CD14-positive monocyte (primary cell): ENCODE measurements at regions not wholly inside any gene's neighbourhood (a gene's known extent, or its start where the extent isn't known, plus 50 kb on each side); places are given as distances from the start of the nearest gene placed in this dataset.

Experiments used
- DNase-seq, 3 donors: peaks; one replicate each; pipeline ENCODE4 v3.0.0-alpha.2; 2011 to 2022
- H2AFZ ChIP-seq: 2 replicates; pipeline ENCODE4 v1.6.0; 2012; ENCODE audit warnings: mild to moderate bottlenecking, low read depth, low read length, inconsistent platforms; ENCODE audit not compliant: insufficient read depth, poor library complexity, severe bottlenecking
- H3K27ac ChIP-seq, 2 donors: 1 replicate in 1 of 2; 2 replicates in 1 of 2; pipeline ENCODE4 v1.5.1; 2012 to 2013; ENCODE audit warnings: low read length in 2 of 2, control low read depth in 1 of 2, inconsistent platforms in 1 of 2, low read depth in 1 of 2, mild to moderate bottlenecking in 1 of 2
- H3K27me3 ChIP-seq, 2 donors: one replicate each; pipeline versions ENCODE4 v1.6.0 to v1.6.1; 2011 to 2013; ENCODE audit warnings: low read length in 2 of 2; ENCODE audit not compliant: control insufficient read depth in 2 of 2, insufficient read depth in 2 of 2
- H3K36me3 ChIP-seq, 2 donors: replicated peaks in 1 of 2; 1 replicate in 1 of 2; 2 replicates in 1 of 2; pipeline versions ENCODE4 v1.5.1 to v1.6.1; 2012 to 2013; ENCODE audit warnings: low read length in 2 of 2, control low read depth in 1 of 2, inconsistent platforms in 1 of 2, mild to moderate bottlenecking in 1 of 2; ENCODE audit not compliant: insufficient read depth in 2 of 2, control insufficient read depth in 1 of 2
- H3K4me1 ChIP-seq, 2 donors: 1 replicate in 1 of 2; 2 replicates in 1 of 2; pipeline versions ENCODE4 v1.5.1 to v1.6.1; 2012 to 2013; ENCODE audit warnings: low read length in 2 of 2, control low read depth in 1 of 2, inconsistent platforms in 1 of 2, mild to moderate bottlenecking in 1 of 2, moderate library complexity in 1 of 2; ENCODE audit not compliant: insufficient read depth in 2 of 2, control insufficient read depth in 1 of 2
- H3K4me2 ChIP-seq: replicated peaks from 2 replicates; pipeline ENCODE3; 2012; ENCODE audit warnings: low read length, moderate library complexity, mild to moderate bottlenecking; ENCODE audit not compliant: poor library complexity, severe bottlenecking; ENCODE audit errors: extremely low read depth
- H3K4me3 ChIP-seq, 3 experiments: fragments of 200-600 bp in 1 of 3; sonication (generic) in 1 of 3; replicated peaks in 1 of 3; 1 replicate in 2 of 3; 2 replicates in 1 of 3; pipeline ENCODE4 v1.5.1; 2011 to 2013; ENCODE audit warnings: low read length in 3 of 3, mild to moderate bottlenecking in 3 of 3, control low read depth in 2 of 3, low read depth in 2 of 3, inconsistent platforms in 1 of 3, moderate library complexity in 1 of 3
- H3K79me2 ChIP-seq: 2 replicates; pipeline ENCODE4 v1.6.0; 2012; ENCODE audit warnings: mild to moderate bottlenecking, control low read depth, inconsistent platforms, low read length, moderate library complexity; ENCODE audit not compliant: insufficient read depth
- H3K9ac ChIP-seq: 2 replicates; pipeline ENCODE4 v1.6.0; 2017; ENCODE audit warnings: low read length, mild to moderate bottlenecking; ENCODE audit not compliant: insufficient read depth, poor library complexity, severe bottlenecking
- H3K9me3 ChIP-seq, 2 donors: replicated peaks in 1 of 2; 1 replicate in 1 of 2; 2 replicates in 1 of 2; pipeline versions ENCODE4 v1.5.1 to v1.6.1; 2012 to 2013; ENCODE audit warnings: low read length in 2 of 2, control low read depth in 1 of 2; ENCODE audit not compliant: control insufficient read depth in 1 of 2, insufficient read depth in 1 of 2
- H4K20me1 ChIP-seq: 2 replicates; pipeline ENCODE4 v1.6.0; 2012; ENCODE audit warnings: mild to moderate bottlenecking, low read length, control low read depth, moderate library complexity; ENCODE audit not compliant: insufficient read depth
- H3K27ac Mint-ChIP-seq, 7 donors: one replicate each; pipeline ENCODE4 v1.8.0; 2020; ENCODE audit warnings: mild to moderate bottlenecking in 7 of 7, mixed read lengths in 7 of 7, moderate library complexity in 6 of 7, inconsistent platforms in 2 of 7
- H3K27me3 Mint-ChIP-seq, 3 donors: one replicate each; pipeline ENCODE4 v1.8.0; 2021 to 2022; ENCODE audit warnings: low read depth in 3 of 3, mild to moderate bottlenecking in 3 of 3, mixed read lengths in 3 of 3, moderate library complexity in 3 of 3, inconsistent platforms in 1 of 3
- H3K36me3 Mint-ChIP-seq, 2 donors: one replicate each; pipeline ENCODE4 v1.8.0; 2020; ENCODE audit warnings: mixed read lengths in 2 of 2, inconsistent platforms in 1 of 2, mild to moderate bottlenecking in 1 of 2
- H3K4me1 Mint-ChIP-seq: one replicate; pipeline ENCODE4 v1.8.0; 2020; ENCODE audit warnings: mild to moderate bottlenecking, mixed read lengths
- H3K4me3 Mint-ChIP-seq, 2 donors: one replicate each; pipeline ENCODE4 v1.8.0; 2020; ENCODE audit warnings: mild to moderate bottlenecking in 2 of 2, mixed read lengths in 2 of 2, moderate library complexity in 1 of 2
- H3K9me3 Mint-ChIP-seq, 7 donors: one replicate each; pipeline ENCODE4 v1.8.0; 2020 to 2022; ENCODE audit warnings: mixed read lengths in 7 of 7, mild to moderate bottlenecking in 6 of 7, moderate library complexity in 6 of 7, inconsistent platforms in 2 of 7
- WGBS: methylation state at CpG from one replicate; pipeline ENCODE4 v1.1.5; 2013; ENCODE audit warnings: missing lambda C conversion rate; ENCODE audit not compliant: insufficient coverage; 5-methylcytosine and 5-hydroxymethylcytosine counted together
- intact Hi-C, 2 donors: fragments of 100-400 bp; cut with micrococcal nuclease; formaldehyde crosslinking; loops; one replicate each; pipeline versions ENCODE4 v1.15.0 to v1.15.1; 2023
- TF ChIP-seq, protein P1 (sequence below): fragments of 200-600 bp; IDR thresholded peaks from one replicate; pipeline ENCODE4 v1.8.0; 2022; ENCODE audit warnings: antibody characterized with exemption, mild to moderate bottlenecking

- Histone ChIP-seq H3K27ac (no peak overlapping the region), H4K20me1 (no peaks in the 10 kb centered on the region), H2AFZ (no peak overlapping the region), H3K36me3 (no peaks in the 10 kb centered on the region), H3K4me1 (peaks cover 0 to 8% of the 10 kb centered on the region in 2 donors), H3K9ac (no peak overlapping the region), H3K79me2 (no peaks in the 10 kb centered on the region), H3K4me2 (no peak overlapping the region), H3K4me3 (no peak overlapping the region), H3K9me3 (no peaks in the 10 kb centered on the region), H3K27me3 (no peaks in the 10 kb centered on the region)
- TF ChIP-seq, protein P1, sequence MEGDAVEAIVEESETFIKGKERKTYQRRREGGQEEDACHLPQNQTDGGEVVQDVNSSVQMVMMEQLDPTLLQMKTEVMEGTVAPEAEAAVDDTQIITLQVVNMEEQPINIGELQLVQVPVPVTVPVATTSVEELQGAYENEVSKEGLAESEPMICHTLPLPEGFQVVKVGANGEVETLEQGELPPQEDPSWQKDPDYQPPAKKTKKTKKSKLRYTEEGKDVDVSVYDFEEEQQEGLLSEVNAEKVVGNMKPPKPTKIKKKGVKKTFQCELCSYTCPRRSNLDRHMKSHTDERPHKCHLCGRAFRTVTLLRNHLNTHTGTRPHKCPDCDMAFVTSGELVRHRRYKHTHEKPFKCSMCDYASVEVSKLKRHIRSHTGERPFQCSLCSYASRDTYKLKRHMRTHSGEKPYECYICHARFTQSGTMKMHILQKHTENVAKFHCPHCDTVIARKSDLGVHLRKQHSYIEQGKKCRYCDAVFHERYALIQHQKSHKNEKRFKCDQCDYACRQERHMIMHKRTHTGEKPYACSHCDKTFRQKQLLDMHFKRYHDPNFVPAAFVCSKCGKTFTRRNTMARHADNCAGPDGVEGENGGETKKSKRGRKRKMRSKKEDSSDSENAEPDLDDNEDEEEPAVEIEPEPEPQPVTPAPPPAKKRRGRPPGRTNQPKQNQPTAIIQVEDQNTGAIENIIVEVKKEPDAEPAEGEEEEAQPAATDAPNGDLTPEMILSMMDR: no peak
- Mint-ChIP-seq H3K4me1 (peaks cover 8% of the 10 kb centered on the region), H3K36me3 (no peaks in the 10 kb centered on the region), H3K9me3 (peaks cover 0 to 4% (median 2%) of the 10 kb centered on the region in 7 donors), H3K27ac (no peak overlapping the region), H3K27me3 (peaks cover 0 to 2% (median 2%) of the 10 kb centered on the region in 3 donors), H3K4me3 (no peak overlapping the region)
- no CpG with 5 or more reads among the region's 3 CpGs for WGBS
- no peak for DNase-seq
- intact Hi-C loops: no loop called here
These were observed 238.2 kb downstream of the CDH7 start for GRCh38 chr18:65988972-65989371.

- H3K4me3 ChIP-seq: no peak overlapping the region
- H3K27ac Mint-ChIP-seq: no peak overlapping the region
- H3K4me2 ChIP-seq: no peak overlapping the region
- WGBS: no CpG with 5 or more reads among the region's 1 CpG
- intact Hi-C loops: no loop called here
- H3K27me3 ChIP-seq: no peaks in the 10 kb centered on the region
- no peaks in the 10 kb centered on the region for H3K9me3 ChIP-seq
- H3K4me1 ChIP-seq: peaks cover 0 to 8% of the 10 kb centered on the region in 2 donors
- peaks cover 0 to 2% (median 2%) of the 10 kb centered on the region in 3 donors for H3K27me3 Mint-ChIP-seq
- H3K9me3 Mint-ChIP-seq: peaks cover 0 to 4% (median 2%) of the 10 kb centered on the region in 7 donors
- no peaks in the 10 kb centered on the region for H3K79me2 ChIP-seq
- peaks cover 7% of the 10 kb centered on the region for H3K4me1 Mint-ChIP-seq
- H3K4me3 Mint-ChIP-seq: no peak overlapping the region
- H4K20me1 ChIP-seq: no peaks in the 10 kb centered on the region
- TF ChIP-seq, protein P1: no peak
- no peaks in the 10 kb centered on the region for H3K36me3 Mint-ChIP-seq
- no peaks in the 10 kb centered on the region for H3K36me3 ChIP-seq
- H2AFZ ChIP-seq: no peak overlapping the region
- no peak overlapping the region for H3K27ac ChIP-seq
- H3K9ac ChIP-seq: no peak overlapping the region
- DNase-seq: no peak
These were observed 237.6 kb downstream of the CDH7 start for GRCh38 chr18:65988386-65988785.
